Transverse colon (tissue), 4 donors: ENCODE measurements at regions not wholly inside any gene's neighbourhood (a gene's known extent, or its start where the extent isn't known, plus 50 kb on each side); places are given as distances from the start of the nearest gene placed in this dataset.
A peak's percentile ranks its signal among the peaks of the same experiment; 100 is the strongest.

Source experiments
- DNase-seq: peaks from one replicate; pipeline ENCODE4 v3.0.0-alpha.2; 2019
- H3K27ac ChIP-seq, 4 donors: fragments of 200-600 bp; sonication (generic); 2 replicates each; pipeline ENCODE4 v1.5.1; 2016 to 2018; ENCODE audit warnings: inconsistent platforms in 4 of 4
- H3K27me3 ChIP-seq: fragments of 200-600 bp; sonication (generic); 2 replicates; pipeline ENCODE4 v1.5.1; 2017; ENCODE audit warnings: inconsistent platforms
- H3K36me3 ChIP-seq, 4 donors: fragments of 200-600 bp; sonication (generic); 2 replicates each; pipeline ENCODE4 v1.5.1; 2017 to 2019; ENCODE audit warnings: inconsistent platforms in 4 of 4
- H3K4me1 ChIP-seq, 4 donors: fragments of 200-600 bp; sonication (generic); 2 replicates each; pipeline ENCODE4 v1.5.1; 2017 to 2020; ENCODE audit warnings: inconsistent platforms in 4 of 4
- H3K4me3 ChIP-seq, 4 donors: fragments of 200-600 bp; sonication (generic); 1 replicate in 1 of 4; 2 replicates in 3 of 4; pipeline versions ENCODE4 v1.5.1 to v1.6.1; 2017 to 2019; ENCODE audit warnings: inconsistent platforms in 4 of 4
- H3K9me3 ChIP-seq, 2 donors: fragments of 200-600 bp; sonication (generic); 2 replicates each; pipeline ENCODE4 v1.5.1; 2017 to 2019; ENCODE audit warnings: inconsistent platforms in 2 of 2
- EP300 ChIP-seq: sonication (generic); formaldehyde crosslinking; IDR thresholded peaks from one replicate; pipeline ENCODE4 v1.6.1; 2017; ENCODE audit warnings: antibody characterized with exemption, low read depth
- POLR2A ChIP-seq: fragments of 450-650 bp; IDR thresholded peaks from one replicate; pipeline ENCODE4 v1.6.1; 2016; ENCODE audit warnings: antibody characterized with exemption, mild to moderate bottlenecking, moderate library complexity
- POLR2AphosphoS5 ChIP-seq, 3 donors: sonication (generic); formaldehyde crosslinking; IDR thresholded peaks; one replicate each; pipeline ENCODE4 v1.6.1; 2016; ENCODE audit warnings: antibody characterized with exemption in 3 of 3
- WGBS, 2 donors: methylation state at CpG; one replicate each; pipeline ENCODE4 v1.1.5; 2018; ENCODE audit warnings: low coverage in 1 of 2; 5-methylcytosine and 5-hydroxymethylcytosine counted together
- in situ Hi-C, 4 donors: fragments of 200-750 bp; cut with MboI; loops; one replicate each; pipeline versions ENCODE4 v1.15.0 to v1.15.1; 2017; ENCODE audit warnings: low sequenced_read_pairs in 3 of 4, low pct_ligation_motif_present in 1 of 4, low pct_unique_long_range_greater_than_20kb in 1 of 4
- intact Hi-C: fragments of 100-400 bp; cut with DNase I; formaldehyde crosslinking; loops from one replicate; pipeline ENCODE4 v1.15.1; 2023; ENCODE audit warnings: low total_unique reads
- TF ChIP-seq, protein P1 (sequence below), 5 experiments: fragments of 200-600 bp in 3 of 5; fragments of 450-650 bp in 2 of 5; sonication (generic) in 3 of 5; IDR thresholded peaks; 1 replicate in 2 of 5; 2 replicates in 3 of 5; pipeline ENCODE4 v1.5.1; 2016 to 2017; ENCODE audit warnings: antibody characterized with exemption in 5 of 5, inconsistent platforms in 3 of 5, mild to moderate bottlenecking in 2 of 5, moderate library complexity in 1 of 5

DNA sequence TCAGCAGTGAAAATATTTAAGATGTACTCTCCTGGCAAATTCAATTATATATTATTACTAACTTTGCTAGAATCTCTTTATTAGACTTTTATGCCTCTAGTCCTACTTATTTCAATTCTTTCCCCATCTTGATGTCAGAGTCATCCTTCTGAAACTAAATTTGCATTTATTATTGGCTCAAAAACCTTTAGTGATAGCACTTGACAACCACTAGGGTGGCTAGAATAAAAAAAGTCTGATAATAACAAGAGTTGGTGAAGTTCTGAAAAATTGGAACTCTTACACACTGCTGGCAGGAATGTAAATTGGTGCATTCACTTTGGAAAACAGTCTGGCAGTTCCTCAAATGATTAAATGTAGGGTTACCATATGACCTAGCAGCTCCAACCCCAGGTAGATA, 73.8 kb downstream of the LSMEM1 start:
- intact Hi-C loops = no loop called here

DNA sequence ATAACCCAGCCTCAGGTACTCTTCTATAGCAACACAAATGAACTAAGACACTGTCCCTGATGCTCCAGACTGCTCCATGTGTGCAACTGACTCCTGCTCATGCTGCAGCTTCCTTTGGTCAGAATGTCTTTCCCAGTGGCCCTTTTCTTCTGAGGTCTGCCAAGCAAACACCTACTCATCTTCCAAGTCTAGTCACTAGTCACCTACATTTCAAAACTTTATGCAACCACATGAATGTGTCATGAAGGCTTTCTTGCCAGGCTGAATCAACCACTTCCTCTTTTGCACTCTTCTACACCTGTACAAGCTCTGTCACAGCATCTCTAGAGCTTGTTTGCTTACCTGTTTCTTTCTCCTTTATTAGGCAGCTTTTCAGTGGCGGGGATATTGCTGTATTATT, 75.8 kb downstream of the LSMEM1 start:
- H3K4me1 ChIP-seq = peaks cover 0 to 7% (median 0%) of the 10 kb centered on the region in 4 donors
- DNase-seq = no peak
- no peaks in the 10 kb centered on the region for H3K36me3 ChIP-seq
- 96% methylated on average over 1 of the region's 1 CpG; no CpG with 5 or more reads in 1 of the 2 donors for WGBS, 2 donors
- in situ Hi-C loops = loop anchor here in 2 of 4 donors (10.0 to 25.0 kb wide), 2 partner anchors 338 to 856 kb away; no protein-coding TSS in a partner anchor
- H3K27ac ChIP-seq = no peak overlapping the region
- H3K4me3 ChIP-seq = no peak overlapping the region
- no peaks in the 10 kb centered on the region for H3K27me3 ChIP-seq
- no peaks in the 10 kb centered on the region for H3K9me3 ChIP-seq
- TF ChIP-seq POLR2A (no peak), POLR2AphosphoS5 (IDR thresholded peaks at IDR 0.05) (no peak), EP300 (no peak)
- TF ChIP-seq, protein P1, sequence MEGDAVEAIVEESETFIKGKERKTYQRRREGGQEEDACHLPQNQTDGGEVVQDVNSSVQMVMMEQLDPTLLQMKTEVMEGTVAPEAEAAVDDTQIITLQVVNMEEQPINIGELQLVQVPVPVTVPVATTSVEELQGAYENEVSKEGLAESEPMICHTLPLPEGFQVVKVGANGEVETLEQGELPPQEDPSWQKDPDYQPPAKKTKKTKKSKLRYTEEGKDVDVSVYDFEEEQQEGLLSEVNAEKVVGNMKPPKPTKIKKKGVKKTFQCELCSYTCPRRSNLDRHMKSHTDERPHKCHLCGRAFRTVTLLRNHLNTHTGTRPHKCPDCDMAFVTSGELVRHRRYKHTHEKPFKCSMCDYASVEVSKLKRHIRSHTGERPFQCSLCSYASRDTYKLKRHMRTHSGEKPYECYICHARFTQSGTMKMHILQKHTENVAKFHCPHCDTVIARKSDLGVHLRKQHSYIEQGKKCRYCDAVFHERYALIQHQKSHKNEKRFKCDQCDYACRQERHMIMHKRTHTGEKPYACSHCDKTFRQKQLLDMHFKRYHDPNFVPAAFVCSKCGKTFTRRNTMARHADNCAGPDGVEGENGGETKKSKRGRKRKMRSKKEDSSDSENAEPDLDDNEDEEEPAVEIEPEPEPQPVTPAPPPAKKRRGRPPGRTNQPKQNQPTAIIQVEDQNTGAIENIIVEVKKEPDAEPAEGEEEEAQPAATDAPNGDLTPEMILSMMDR (IDR thresholded peaks at IDR 0.05) = no peak
- intact Hi-C loops = no loop called here

More for the DNA sequence above, 73.8 kb downstream of the LSMEM1 start:
- no peak for DNase-seq
- H3K27ac ChIP-seq = no peak overlapping the region
- TF ChIP-seq EP300 (no peak), POLR2A (no peak), POLR2AphosphoS5 (IDR thresholded peaks at IDR 0.05) (no peak)
- TF ChIP-seq, protein P1 (IDR thresholded peaks at IDR 0.05) = no peak
- no peaks in the 10 kb centered on the region for H3K9me3 ChIP-seq
- in situ Hi-C loops = loop anchor here in 2 of 4 donors (10.0 to 25.0 kb wide), 2 partner anchors 340 to 858 kb away; no protein-coding TSS in a partner anchor
- H3K27me3 ChIP-seq = no peaks in the 10 kb centered on the region
- H3K36me3 ChIP-seq = no peaks in the 10 kb centered on the region
- no peak overlapping the region for H3K4me3 ChIP-seq
- peaks cover 0 to 7% (median 0%) of the 10 kb centered on the region in 4 donors for H3K4me1 ChIP-seq

DNA sequence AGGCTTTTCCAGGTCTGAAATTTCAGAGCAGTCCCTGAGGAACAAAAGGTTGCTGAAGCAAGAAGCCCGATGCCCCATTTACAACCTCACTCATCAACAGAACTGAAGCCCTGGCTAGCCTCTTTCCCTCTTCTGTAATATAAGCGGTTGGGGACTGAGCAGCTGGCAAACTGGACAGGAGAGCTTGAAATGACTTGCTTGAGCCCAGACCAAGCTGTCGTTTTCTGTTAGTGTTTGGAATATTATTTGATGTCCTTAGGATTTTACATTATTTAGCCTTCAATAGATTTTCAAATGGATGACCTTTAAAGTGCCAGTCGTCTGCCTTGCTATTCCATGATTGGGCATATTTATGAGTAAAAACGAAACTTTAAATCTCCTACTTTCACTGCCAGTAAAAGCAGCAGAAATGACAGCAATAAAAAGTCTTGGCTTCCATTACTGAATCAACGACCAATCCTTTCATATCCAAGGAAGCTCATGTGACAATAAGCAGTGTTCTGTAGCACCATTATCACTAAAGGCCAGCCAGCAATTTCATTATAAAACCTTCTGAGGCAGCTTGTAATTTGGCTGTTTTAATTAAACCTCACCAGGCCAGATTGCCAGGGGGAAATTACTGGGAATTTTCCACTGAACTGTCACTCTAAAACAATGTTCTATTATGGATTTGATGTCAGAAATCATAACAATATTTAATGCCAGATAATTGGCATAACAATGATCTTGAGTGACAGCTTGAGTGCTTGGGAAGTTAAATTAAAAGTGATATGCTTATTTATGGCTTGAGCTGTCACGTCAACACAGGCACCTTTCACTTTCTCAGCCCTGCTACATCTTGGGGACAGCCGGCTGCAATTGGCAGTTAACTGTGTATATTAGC, 85.9 kb downstream of the LSMEM1 start:
- H3K27me3 ChIP-seq = no peaks in the 10 kb centered on the region
- intact Hi-C loops = no loop called here
- peak; percentile 24 for DNase-seq
- H3K4me1 ChIP-seq = peaks cover 0 to 35% (median 21%) of the 10 kb centered on the region in 4 donors
- in situ Hi-C loops = loop anchor here in 1 of 4 donors (25.0 kb wide), 1 partner anchor 846 kb away; no protein-coding TSS in a partner anchor
- H3K9me3 ChIP-seq = no peaks in the 10 kb centered on the region
- no peak for TF ChIP-seq POLR2AphosphoS5 (IDR thresholded peaks at IDR 0.05)
- no peak for TF ChIP-seq EP300
- no peak for TF ChIP-seq POLR2A
- TF ChIP-seq, protein P1 (IDR thresholded peaks at IDR 0.05) = no peak
- peak overlapping the region in 2 of 4 donors; percentile 3 to 17 for H3K4me3 ChIP-seq
- H3K36me3 ChIP-seq = no peaks in the 10 kb centered on the region
- 16 to 28% methylated on average over 7 to 8 of the region's 8 CpGs for WGBS, 2 donors
- peak overlapping the region; percentile 48 to 68 (median 62) for H3K27ac ChIP-seq

DNA sequence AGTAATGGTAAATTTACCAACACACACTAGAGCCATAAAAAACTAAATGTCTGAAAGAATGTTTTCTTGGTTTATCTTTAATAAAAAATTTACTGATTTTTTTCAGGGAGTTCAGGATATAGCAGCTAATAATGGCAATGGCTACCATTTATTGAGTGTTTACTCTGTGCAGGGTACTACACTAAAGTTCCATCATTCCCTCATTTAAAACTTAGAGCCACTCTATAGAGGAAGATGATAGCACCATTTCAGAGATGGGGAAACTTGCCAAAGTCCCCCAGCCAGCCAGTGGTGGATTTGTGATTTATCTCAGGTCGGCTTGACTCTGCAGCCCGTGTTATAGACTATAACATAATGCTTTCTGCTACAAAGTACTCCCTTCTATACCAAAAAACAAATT, 86.6 kb downstream of the LSMEM1 start:
- WGBS, 2 donors = 60 to 62% methylated on average over 2 of the region's 2 CpGs
- TF ChIP-seq POLR2A (no peak), POLR2AphosphoS5 (IDR thresholded peaks at IDR 0.05) (no peak), EP300 (no peak)
- H3K27ac ChIP-seq = peak overlapping the region; percentile 48 to 68 (median 62)
- H3K4me3 ChIP-seq = no peak overlapping the region
- no peaks in the 10 kb centered on the region for H3K9me3 ChIP-seq
- H3K4me1 ChIP-seq = peaks cover 0 to 40% (median 27%) of the 10 kb centered on the region in 4 donors
- H3K27me3 ChIP-seq = no peaks in the 10 kb centered on the region
- in situ Hi-C loops = loop anchor here in 1 of 4 donors (25.0 kb wide), 1 partner anchor 845 kb away; no protein-coding TSS in a partner anchor
- DNase-seq = no peak
- H3K36me3 ChIP-seq = no peaks in the 10 kb centered on the region
- intact Hi-C loops = no loop called here
